ENCODE measurements at regions not wholly inside any gene's neighbourhood (a gene's known extent, or its start where the extent isn't known, plus 50 kb on each side); places are given as distances from the start of the nearest gene placed in this dataset.

DNA sequence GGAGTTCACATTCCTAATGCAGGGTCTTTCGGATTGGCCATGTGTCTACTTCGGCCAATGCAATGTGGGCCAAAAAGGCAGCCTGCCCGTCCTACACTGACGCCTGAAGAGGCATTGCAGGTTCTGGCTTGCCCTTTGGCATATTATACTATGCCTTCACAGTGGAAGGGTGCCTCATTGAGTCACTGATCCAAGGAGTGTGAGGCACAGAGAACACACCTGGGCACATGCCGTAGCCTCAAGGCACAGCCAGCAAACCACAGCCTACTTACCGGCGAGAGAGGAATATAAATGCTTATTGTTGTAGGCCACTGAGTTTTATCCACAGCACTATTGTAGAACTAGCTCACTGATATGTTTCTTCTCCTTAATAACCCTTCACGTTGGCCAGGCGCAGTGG is 409.6 kb downstream of the GADD45G start (continued):
- TF ChIP-seq, protein P1, sequence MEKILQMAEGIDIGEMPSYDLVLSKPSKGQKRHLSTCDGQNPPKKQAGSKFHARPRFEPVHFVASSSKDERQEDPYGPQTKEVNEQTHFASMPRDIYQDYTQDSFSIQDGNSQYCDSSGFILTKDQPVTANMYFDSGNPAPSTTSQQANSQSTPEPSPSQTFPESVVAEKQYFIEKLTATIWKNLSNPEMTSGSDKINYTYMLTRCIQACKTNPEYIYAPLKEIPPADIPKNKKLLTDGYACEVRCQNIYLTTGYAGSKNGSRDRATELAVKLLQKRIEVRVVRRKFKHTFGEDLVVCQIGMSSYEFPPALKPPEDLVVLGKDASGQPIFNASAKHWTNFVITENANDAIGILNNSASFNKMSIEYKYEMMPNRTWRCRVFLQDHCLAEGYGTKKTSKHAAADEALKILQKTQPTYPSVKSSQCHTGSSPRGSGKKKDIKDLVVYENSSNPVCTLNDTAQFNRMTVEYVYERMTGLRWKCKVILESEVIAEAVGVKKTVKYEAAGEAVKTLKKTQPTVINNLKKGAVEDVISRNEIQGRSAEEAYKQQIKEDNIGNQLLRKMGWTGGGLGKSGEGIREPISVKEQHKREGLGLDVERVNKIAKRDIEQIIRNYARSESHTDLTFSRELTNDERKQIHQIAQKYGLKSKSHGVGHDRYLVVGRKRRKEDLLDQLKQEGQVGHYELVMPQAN (conservative IDR thresholded peaks at IDR 0.05), result no peak
- TF ChIP-seq SUZ12 (IDR thresholded peaks at IDR 0.05; ENCODE audit: unreplicated experiment), result no peak
- no peak for TF ChIP-seq TCF3 (IDR thresholded peaks at IDR 0.05; ENCODE audit: borderline replicate concordance, insufficient read depth, low read depth, low read length)
- no peak for TF ChIP-seq POLR2A (IDR thresholded peaks at IDR 0.05; ENCODE audit: low read depth, low read length)
- no peak for TF ChIP-seq ZNF384 (IDR thresholded peaks at IDR 0.05; ENCODE audit: borderline replicate concordance, low read depth, low read length)
- TF ChIP-seq POLR2AphosphoS5 (IDR thresholded peaks at IDR 0.05; ENCODE audit: low read length), result no peak
- TF ChIP-seq STAT3 (IDR thresholded peaks at IDR 0.05; ENCODE audit: low read depth, low read length), result no peak
- no peak for TF ChIP-seq CREM (IDR thresholded peaks at IDR 0.05; ENCODE audit: low read depth)
- TF ChIP-seq SIX5 (IDR thresholded peaks at IDR 0.05; ENCODE audit: low read depth, low read length, severe bottlenecking), result no peak

DNA sequence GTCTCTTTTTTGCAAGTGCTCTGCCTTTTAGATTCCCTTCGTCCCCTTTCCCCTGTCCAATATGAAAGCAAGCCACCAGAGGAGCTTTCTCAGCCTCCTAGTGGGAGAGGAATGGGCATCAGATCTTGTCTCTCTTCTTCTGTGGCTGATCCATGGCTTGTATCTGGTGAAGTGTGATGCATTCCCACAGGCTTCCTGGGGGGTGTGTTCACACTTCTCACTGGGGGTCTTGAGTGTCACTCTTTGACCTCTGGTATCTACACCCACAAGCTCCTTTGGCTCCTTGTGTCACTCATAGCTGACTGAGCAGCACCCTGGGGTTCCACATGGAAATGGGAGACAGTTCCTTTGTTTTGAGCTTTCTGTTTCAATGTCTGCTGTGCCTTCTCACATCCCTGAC is 411.5 kb downstream of the GADD45G start:
- Histone ChIP-seq H3K4me1 (ENCODE audit: control insufficient read depth, insufficient read depth, low read length) (no peaks in the 10 kb centered on the region), H3K9ac (ENCODE audit: control insufficient read depth, insufficient read depth, low read length) (no peak overlapping the region), H3K4me3 (no peak overlapping the region), H4K20me1 (ENCODE audit: control insufficient read depth, insufficient read depth) (no peaks in the 10 kb centered on the region), H3K27ac (ENCODE audit: control insufficient read depth, insufficient read depth) (no peak overlapping the region), H3K9me3 (replicated peaks; ENCODE audit: control insufficient read depth, insufficient read depth, low read length) (no peaks in the 10 kb centered on the region), H3K4me2 (ENCODE audit: control insufficient read depth, insufficient read depth) (no peak overlapping the region), H3K79me2 (ENCODE audit: control insufficient read depth, insufficient read depth, low read length) (no peaks in the 10 kb centered on the region), H2AFZ (ENCODE audit: control insufficient read depth, low read depth, low read length) (no peak overlapping the region), H3K27me3 (replicated peaks in 1 of 2; ENCODE audit: control insufficient read depth in 2 of 2, insufficient read depth in 2 of 2, low read length in 1 of 2) (no peaks in the 10 kb centered on the region; a peak in 1 of 4 replicates), H3K36me3 (ENCODE audit: control insufficient read depth in 2 of 2, insufficient read depth in 2 of 2, low read length in 1 of 2) (no peaks in the 10 kb centered on the region)
- no TSS peak for BruUV-seq (replicated peaks)
- DNase-seq (ENCODE audit: low read depth, low spot score) (no peak), FAIRE-seq (no peak), ATAC-seq (no peak)
- RAD21 ChIA-PET (ENCODE audit: unreplicated experiment), result no interaction called here
- in situ Hi-C loops (cut with MboI), result no loop called here
- CTCF ChIA-PET, result no interaction called here
- intact Hi-C loops (cut with micrococcal nuclease; ENCODE audit: unreplicated experiment), result no loop called here
- 0% methylated on average over 1 of the region's 1 CpG for WGBS (ENCODE audit: insufficient coverage, insufficient replicate concordance, low lambda C conversion rate, missing lambda C conversion rate)
- SMC1A ChIA-PET (ENCODE audit: uncharacterized antibody, unreplicated experiment), result interaction anchor here (1.0 to 1.3 kb wide), 2 partner anchors 16 to 414 kb away, joined by 3 to 4 read pairs; no protein-coding TSS in a partner anchor
- POLR2A ChIA-PET, result no interaction called here
- TF ChIP-seq ZSCAN29 (IDR thresholded peaks at IDR 0.05), result no peak
- TF ChIP-seq, protein P2, sequence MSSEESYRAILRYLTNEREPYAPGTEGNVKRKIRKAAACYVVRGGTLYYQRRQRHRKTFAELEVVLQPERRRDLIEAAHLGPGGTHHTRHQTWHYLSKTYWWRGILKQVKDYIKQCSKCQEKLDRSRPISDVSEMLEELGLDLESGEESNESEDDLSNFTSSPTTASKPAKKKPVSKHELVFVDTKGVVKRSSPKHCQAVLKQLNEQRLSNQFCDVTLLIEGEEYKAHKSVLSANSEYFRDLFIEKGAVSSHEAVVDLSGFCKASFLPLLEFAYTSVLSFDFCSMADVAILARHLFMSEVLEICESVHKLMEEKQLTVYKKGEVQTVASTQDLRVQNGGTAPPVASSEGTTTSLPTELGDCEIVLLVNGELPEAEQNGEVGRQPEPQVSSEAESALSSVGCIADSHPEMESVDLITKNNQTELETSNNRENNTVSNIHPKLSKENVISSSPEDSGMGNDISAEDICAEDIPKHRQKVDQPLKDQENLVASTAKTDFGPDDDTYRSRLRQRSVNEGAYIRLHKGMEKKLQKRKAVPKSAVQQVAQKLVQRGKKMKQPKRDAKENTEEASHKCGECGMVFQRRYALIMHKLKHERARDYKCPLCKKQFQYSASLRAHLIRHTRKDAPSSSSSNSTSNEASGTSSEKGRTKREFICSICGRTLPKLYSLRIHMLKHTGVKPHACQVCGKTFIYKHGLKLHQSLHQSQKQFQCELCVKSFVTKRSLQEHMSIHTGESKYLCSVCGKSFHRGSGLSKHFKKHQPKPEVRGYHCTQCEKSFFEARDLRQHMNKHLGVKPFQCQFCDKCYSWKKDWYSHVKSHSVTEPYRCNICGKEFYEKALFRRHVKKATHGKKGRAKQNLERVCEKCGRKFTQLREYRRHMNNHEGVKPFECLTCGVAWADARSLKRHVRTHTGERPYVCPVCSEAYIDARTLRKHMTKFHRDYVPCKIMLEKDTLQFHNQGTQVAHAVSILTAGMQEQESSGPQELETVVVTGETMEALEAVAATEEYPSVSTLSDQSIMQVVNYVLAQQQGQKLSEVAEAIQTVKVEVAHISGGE (CRISPR knock-in tag; IDR thresholded peaks at IDR 0.05), result no peak
- TF ChIP-seq, protein P3, sequence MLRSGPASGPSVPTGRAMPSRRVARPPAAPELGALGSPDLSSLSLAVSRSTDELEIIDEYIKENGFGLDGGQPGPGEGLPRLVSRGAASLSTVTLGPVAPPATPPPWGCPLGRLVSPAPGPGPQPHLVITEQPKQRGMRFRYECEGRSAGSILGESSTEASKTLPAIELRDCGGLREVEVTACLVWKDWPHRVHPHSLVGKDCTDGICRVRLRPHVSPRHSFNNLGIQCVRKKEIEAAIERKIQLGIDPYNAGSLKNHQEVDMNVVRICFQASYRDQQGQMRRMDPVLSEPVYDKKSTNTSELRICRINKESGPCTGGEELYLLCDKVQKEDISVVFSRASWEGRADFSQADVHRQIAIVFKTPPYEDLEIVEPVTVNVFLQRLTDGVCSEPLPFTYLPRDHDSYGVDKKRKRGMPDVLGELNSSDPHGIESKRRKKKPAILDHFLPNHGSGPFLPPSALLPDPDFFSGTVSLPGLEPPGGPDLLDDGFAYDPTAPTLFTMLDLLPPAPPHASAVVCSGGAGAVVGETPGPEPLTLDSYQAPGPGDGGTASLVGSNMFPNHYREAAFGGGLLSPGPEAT (IDR thresholded peaks at IDR 0.05; ENCODE audit: low read depth), result no peak
- no peak for TF ChIP-seq POLR2AphosphoS5 (IDR thresholded peaks at IDR 0.05; ENCODE audit: low read length)
- TF ChIP-seq, protein P4, sequence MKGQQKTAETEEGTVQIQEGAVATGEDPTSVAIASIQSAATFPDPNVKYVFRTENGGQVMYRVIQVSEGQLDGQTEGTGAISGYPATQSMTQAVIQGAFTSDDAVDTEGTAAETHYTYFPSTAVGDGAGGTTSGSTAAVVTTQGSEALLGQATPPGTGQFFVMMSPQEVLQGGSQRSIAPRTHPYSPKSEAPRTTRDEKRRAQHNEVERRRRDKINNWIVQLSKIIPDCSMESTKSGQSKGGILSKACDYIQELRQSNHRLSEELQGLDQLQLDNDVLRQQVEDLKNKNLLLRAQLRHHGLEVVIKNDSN (IDR thresholded peaks at IDR 0.05; ENCODE audit: borderline replicate concordance, extremely low read length, insufficient read depth, low read depth, low read length), result no peak
- TF ChIP-seq POLR2AphosphoS2 (IDR thresholded peaks at IDR 0.05; ENCODE audit: low read depth, low read length), result no peak
- no peak for TF ChIP-seq HCFC1 (IDR thresholded peaks at IDR 0.05; ENCODE audit: low read length)
- no peak for TF ChIP-seq CBX5 (IDR thresholded peaks at IDR 0.05; ENCODE audit: low read depth)
- TF ChIP-seq WRNIP1 (IDR thresholded peaks at IDR 0.05; ENCODE audit: borderline replicate concordance, low read depth, low read length), result no peak
